ENCODE measurements at regions not wholly inside any gene's neighbourhood (a gene's known extent, or its start where the extent isn't known, plus 50 kb on each side); places are given as distances from the start of the nearest gene placed in this dataset.
"Not testable (repeated sequence)": the region's sequence is repeated elsewhere in the genome, so short reads cannot be mapped to it uniquely, and the experiment has no call there.

- intact Hi-C loops (cut with micrococcal nuclease), result no loop called here
- RAD21 ChIA-PET (ENCODE audit: low non-redundant PET in 1 of 2, low total read pairs in 2 of 2, uncharacterized antibody in 2 of 2, unreplicated experiment in 2 of 2), result no interaction called here
- Histone ChIP-seq H3K9me3 (ENCODE audit: control insufficient read depth in 1 of 2, insufficient read depth in 1 of 2, low read depth in 1 of 2, low read length in 2 of 2) (no peaks in the 10 kb centered on the region), H3K4me1 (ENCODE audit: control insufficient read depth in 1 of 2, insufficient read depth in 2 of 2, low read length in 2 of 2) (no peaks in the 10 kb centered on the region), H3K27ac (ENCODE audit: low read depth, low read length) (no peak overlapping the region), H3K4me3 (replicated peaks in 1 of 2; ENCODE audit: low read depth in 1 of 2, low read length in 2 of 2) (no peak overlapping the region), H3K27me3 (ENCODE audit: insufficient read depth, low read length) (no peaks in the 10 kb centered on the region), H3K9me2 (ENCODE audit: insufficient read depth) (no peaks in the 10 kb centered on the region), H4K20me1 (ENCODE audit: insufficient read depth) (no peaks in the 10 kb centered on the region), H2AFZ (ENCODE audit: low read depth, low read length, poor library complexity, severe bottlenecking) (no peak overlapping the region), H3K79me2 (ENCODE audit: insufficient read depth, low read length) (no peaks in the 10 kb centered on the region), H3K36me3 (ENCODE audit: control insufficient read depth in 1 of 2, insufficient read depth in 2 of 2, low read length in 2 of 2) (no peaks in the 10 kb centered on the region), H3K9ac (ENCODE audit: low read length) (no peak overlapping the region), H3K4me2 (ENCODE audit: low read length) (no peak overlapping the region)
- no peak for ATAC-seq
- CTCF ChIA-PET, result no interaction called here
- no peak for DNase-seq (ENCODE audit: low read depth, low spot score)
- TF ChIP-seq EZH2phosphoT487 (IDR thresholded peaks at IDR 0.05; ENCODE audit: borderline replicate concordance), result no peak
- no peak for TF ChIP-seq POLR2A (IDR thresholded peaks at IDR 0.05; ENCODE audit: borderline replicate concordance, extremely low read depth, insufficient read depth, insufficient read length)
- no peak for TF ChIP-seq SRF (IDR thresholded peaks at IDR 0.05; ENCODE audit: low read depth)
- no peak for TF ChIP-seq EZH2 (IDR thresholded peaks at IDR 0.05)
- TF ChIP-seq FOSL1 (IDR thresholded peaks at IDR 0.05; ENCODE audit: low read depth), result no peak
- TF ChIP-seq EGR1 (IDR thresholded peaks at IDR 0.05; ENCODE audit: low read depth), result no peak
- TF ChIP-seq ZNF274 (IDR thresholded peaks at IDR 0.05; ENCODE audit: low read depth, low read length), result no peak
- no peak for TF ChIP-seq REST (IDR thresholded peaks at IDR 0.05; ENCODE audit: low read depth)
- no peak for TF ChIP-seq YY1 (IDR thresholded peaks at IDR 0.05; ENCODE audit: extremely low read depth, insufficient replicate concordance, low read depth, low read length)
- TF ChIP-seq RAD21 (IDR thresholded peaks at IDR 0.05; ENCODE audit: low read depth), result no peak
- TF ChIP-seq ZBTB33 (IDR thresholded peaks at IDR 0.05; ENCODE audit: extremely low read depth, insufficient replicate concordance, low read length), result no peak
- TF ChIP-seq JUND (IDR thresholded peaks at IDR 0.05), result no peak
- TF ChIP-seq SP1 (IDR thresholded peaks at IDR 0.05; ENCODE audit: low read depth), result no peak
- TF ChIP-seq MAX (IDR thresholded peaks at IDR 0.05), result no peak
- no peak for TF ChIP-seq ATF3 (IDR thresholded peaks at IDR 0.05)
- BruUV-seq (replicated peaks), result no TSS peak
- POLR2A ChIA-PET, result no interaction called here
Measured at GRCh38 chr15:58362262-58362922, 69.4 kb upstream of the LIPC start.

- H3K4me1 ChIP-seq (ENCODE audit: control insufficient read depth in 1 of 2, insufficient read depth in 2 of 2, low read length in 2 of 2); H3K79me2 ChIP-seq (ENCODE audit: insufficient read depth, low read length); H4K20me1 ChIP-seq (ENCODE audit: insufficient read depth); H3K4me3 ChIP-seq (replicated peaks in 1 of 2; ENCODE audit: low read depth in 1 of 2, low read length in 2 of 2); H3K9ac ChIP-seq (ENCODE audit: low read length); RAD21 ChIA-PET (ENCODE audit: low non-redundant PET in 1 of 2, low total read pairs in 2 of 2, uncharacterized antibody in 2 of 2, unreplicated experiment in 2 of 2); intact Hi-C loops (cut with micrococcal nuclease); BruUV-seq (replicated peaks); H3K9me3 ChIP-seq (ENCODE audit: control insufficient read depth in 1 of 2, insufficient read depth in 1 of 2, low read depth in 1 of 2, low read length in 2 of 2); H3K36me3 ChIP-seq (ENCODE audit: control insufficient read depth in 1 of 2, insufficient read depth in 2 of 2, low read length in 2 of 2); H3K27ac ChIP-seq (ENCODE audit: low read depth, low read length); H3K27me3 ChIP-seq (ENCODE audit: insufficient read depth, low read length); CTCF ChIA-PET; H2AFZ ChIP-seq (ENCODE audit: low read depth, low read length, poor library complexity, severe bottlenecking); POLR2A ChIA-PET; H3K4me2 ChIP-seq (ENCODE audit: low read length); ATAC-seq; DNase-seq (ENCODE audit: low read depth, low spot score); H3K9me2 ChIP-seq (ENCODE audit: insufficient read depth): not testable (repeated sequence)
Measured at GRCh38 chr15:58363118-58363517, 68.7 kb upstream of the LIPC start.

Data from HCT116 (cell line).